T-cell (primary cell): ENCODE measurements at regions not wholly inside any gene's neighbourhood (a gene's known extent, or its start where the extent isn't known, plus 50 kb on each side); places are given as distances from the start of the nearest gene placed in this dataset.

Experiments
- ATAC-seq, 4 experiments: fragments of 200-7000 bp in 3 of 4; fragments of 150-1000 bp in 1 of 4; cut with Tn5 transposase; replicated peaks in 1 of 4; 1 replicate in 3 of 4; 2 replicates in 1 of 4; pipeline ENCODE4 v1.10.0; 2021; ENCODE audit warnings: moderate library complexity in 3 of 4, mild to moderate bottlenecking in 2 of 4, moderate number of reproducible peaks in 1 of 4
- CTCF ChIA-PET, 2 donors: fragments of 300-600 bp; sonication (Branson Sonifier 250); formaldehyde crosslinking; loops; one replicate each; lab custom pipeline; 2022; ENCODE audit warnings: antibody characterized with exemption in 2 of 2; lab: Charles Lee
- POLR2A ChIA-PET, 2 donors: fragments of 300-600 bp; sonication (Branson Sonifier 250); formaldehyde crosslinking; loops; one replicate each; lab custom pipeline; 2022; ENCODE audit warnings: antibody characterized with exemption in 2 of 2; lab: Charles Lee
- DNase-seq, 35 experiments: peaks; one replicate each; pipeline versions ENCODE4 v3.0.0 to v3.0.0-alpha.2; 2013 to 2023
- H3K27ac ChIP-seq: one replicate; pipeline ENCODE4 v1.5.1; 2013; ENCODE audit warnings: low read length
- H3K27me3 ChIP-seq, 2 experiments: replicated peaks in 1 of 2; 1 replicate in 1 of 2; 2 replicates in 1 of 2; pipeline versions ENCODE4 v1.6.1 to v1.7.0; 2013; ENCODE audit warnings: low read length in 1 of 2, mixed read lengths in 1 of 2; ENCODE audit not compliant: control insufficient read depth in 2 of 2, insufficient read depth in 2 of 2; ENCODE audit errors: extremely low read depth in 1 of 2
- H3K36me3 ChIP-seq, 2 donors: 1 replicate in 1 of 2; 2 replicates in 1 of 2; pipeline versions ENCODE4 v1.6.1 to v1.7.0; 2013; ENCODE audit warnings: low read length in 1 of 2; ENCODE audit not compliant: control insufficient read depth in 2 of 2, insufficient read depth in 1 of 2; ENCODE audit errors: extremely low read depth in 1 of 2
- H3K4me1 ChIP-seq, 2 experiments: 1 replicate in 1 of 2; 2 replicates in 1 of 2; pipeline versions ENCODE4 v1.6.1 to v1.7.0; 2013; ENCODE audit warnings: low read length in 2 of 2, mixed read lengths in 1 of 2; ENCODE audit not compliant: insufficient read depth in 2 of 2, control insufficient read depth in 1 of 2; ENCODE audit errors: extremely low read depth in 1 of 2
- H3K4me3 ChIP-seq, 2 donors: 1 replicate in 1 of 2; 2 replicates in 1 of 2; pipeline versions ENCODE4 v1.5.1 to v1.7.0; 2013; ENCODE audit warnings: mild to moderate bottlenecking in 2 of 2, low read length in 1 of 2, moderate library complexity in 1 of 2; ENCODE audit not compliant: control insufficient read depth in 1 of 2; ENCODE audit errors: extremely low read depth in 1 of 2
- H3K9me3 ChIP-seq: 2 replicates; pipeline ENCODE4 v1.7.0; 2013
- H3K27ac Mint-ChIP-seq, 2 donors: one replicate each; pipeline ENCODE4 v1.8.0; 2020 to 2021; ENCODE audit warnings: mild to moderate bottlenecking in 2 of 2, mixed read lengths in 2 of 2
- H3K27me3 Mint-ChIP-seq, 2 donors: one replicate each; pipeline ENCODE4 v1.8.0; 2021 to 2022; ENCODE audit warnings: mixed read lengths in 2 of 2
- H3K36me3 Mint-ChIP-seq: one replicate; pipeline ENCODE4 v1.8.0; 2021; ENCODE audit warnings: mixed read lengths
- H3K4me1 Mint-ChIP-seq, 3 donors: one replicate each; pipeline ENCODE4 v1.8.0; 2020 to 2022; ENCODE audit warnings: mixed read lengths in 3 of 3, mild to moderate bottlenecking in 1 of 3
- H3K4me3 Mint-ChIP-seq, 3 donors: one replicate each; pipeline ENCODE4 v1.8.0; 2020 to 2022; ENCODE audit warnings: mild to moderate bottlenecking in 3 of 3, mixed read lengths in 3 of 3, moderate library complexity in 3 of 3
- H3K9me3 Mint-ChIP-seq, 3 donors: one replicate each; pipeline ENCODE4 v1.8.0; 2020 to 2022; ENCODE audit warnings: mixed read lengths in 3 of 3
- WGBS: methylation state at CpG from one replicate; pipeline ENCODE4 v1.1.5; 2013; ENCODE audit warnings: missing lambda C conversion rate; ENCODE audit not compliant: insufficient coverage; 5-methylcytosine and 5-hydroxymethylcytosine counted together

DNA sequence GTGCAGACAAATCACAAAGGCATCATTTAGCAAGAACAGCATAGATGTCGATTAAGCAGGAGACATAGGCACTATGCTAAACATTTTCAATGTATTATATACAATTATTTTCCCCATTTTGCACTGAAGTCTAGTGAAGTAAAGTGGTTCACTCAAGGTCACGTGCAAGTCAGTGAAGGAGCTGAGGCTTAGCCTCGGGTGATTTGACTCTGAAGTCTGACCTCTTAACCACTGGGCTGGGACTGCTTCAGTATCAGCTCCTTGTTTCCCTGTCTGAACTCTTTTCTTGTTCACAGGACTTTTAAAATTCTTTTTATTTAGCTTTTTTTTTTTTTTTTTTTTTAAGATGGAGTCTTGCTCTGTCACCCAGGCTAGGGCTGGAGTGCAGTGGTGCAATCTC lies 262.7 kb downstream of the DRD1 start:
- no peak overlapping the region for H3K4me3 Mint-ChIP-seq
- Histone ChIP-seq H3K4me1 (no peaks in the 10 kb centered on the region), H3K27me3 (no peaks in the 10 kb centered on the region), H3K9me3 (no peaks in the 10 kb centered on the region), H3K36me3 (no peaks in the 10 kb centered on the region), H3K27ac (no peak overlapping the region), H3K4me3 (no peak overlapping the region)
- peaks cover 2 to 29% of the 10 kb centered on the region in 2 donors for H3K27me3 Mint-ChIP-seq
- H3K36me3 Mint-ChIP-seq, result no peaks in the 10 kb centered on the region
- ChIA-PET CTCF (no interaction called here), POLR2A (interaction anchor here in 1 of 2 donors (0.6 kb wide), 1 partner anchor 151 kb away, joined by 4 read pairs; no protein-coding TSS in a partner anchor)
- ATAC-seq (no peak), DNase-seq (no peak)
- no CpG with 5 or more reads among the region's 3 CpGs for WGBS
- H3K4me1 Mint-ChIP-seq, result no peaks in the 10 kb centered on the region
- no peaks in the 10 kb centered on the region for H3K9me3 Mint-ChIP-seq
- H3K27ac Mint-ChIP-seq, result no peak overlapping the region

DNA sequence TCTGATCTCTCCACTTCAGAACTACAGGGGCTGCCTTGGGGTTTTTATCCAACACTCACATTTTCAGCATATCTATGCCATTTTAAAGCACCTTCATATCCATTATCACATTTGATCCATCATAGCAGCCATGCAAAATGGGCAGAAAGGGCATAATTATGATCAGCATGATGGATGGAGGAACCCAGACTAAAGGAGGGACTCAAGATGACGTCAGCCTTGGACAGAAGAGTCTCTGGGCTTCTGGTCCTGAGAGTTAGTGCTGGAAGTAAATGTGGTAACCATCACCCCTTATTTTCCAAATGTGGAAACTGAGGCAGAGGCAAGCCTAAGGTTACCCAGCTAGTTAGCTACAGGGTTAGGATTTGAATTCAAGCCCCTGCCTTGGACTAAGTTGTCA lies 273.1 kb downstream of the DRD1 start:
- DNase-seq, result no peak
- Mint-ChIP-seq H3K4me1 (no peaks in the 10 kb centered on the region), H3K4me3 (no peak overlapping the region), H3K36me3 (no peaks in the 10 kb centered on the region), H3K27ac (no peak overlapping the region), H3K9me3 (no peaks in the 10 kb centered on the region), H3K27me3 (peaks cover 5 to 8% of the 10 kb centered on the region in 2 donors)
- Histone ChIP-seq H3K36me3 (no peaks in the 10 kb centered on the region), H3K9me3 (no peaks in the 10 kb centered on the region), H3K27me3 (peaks cover 0 to 3% of the 10 kb centered on the region in 2 experiments), H3K4me3 (no peak overlapping the region), H3K27ac (no peak overlapping the region), H3K4me1 (no peaks in the 10 kb centered on the region)
- CTCF ChIA-PET, result no interaction called here
- ATAC-seq, result no peak
- WGBS, result 20% methylated on average over 1 of the region's 1 CpG
- POLR2A ChIA-PET, result no interaction called here

DNA sequence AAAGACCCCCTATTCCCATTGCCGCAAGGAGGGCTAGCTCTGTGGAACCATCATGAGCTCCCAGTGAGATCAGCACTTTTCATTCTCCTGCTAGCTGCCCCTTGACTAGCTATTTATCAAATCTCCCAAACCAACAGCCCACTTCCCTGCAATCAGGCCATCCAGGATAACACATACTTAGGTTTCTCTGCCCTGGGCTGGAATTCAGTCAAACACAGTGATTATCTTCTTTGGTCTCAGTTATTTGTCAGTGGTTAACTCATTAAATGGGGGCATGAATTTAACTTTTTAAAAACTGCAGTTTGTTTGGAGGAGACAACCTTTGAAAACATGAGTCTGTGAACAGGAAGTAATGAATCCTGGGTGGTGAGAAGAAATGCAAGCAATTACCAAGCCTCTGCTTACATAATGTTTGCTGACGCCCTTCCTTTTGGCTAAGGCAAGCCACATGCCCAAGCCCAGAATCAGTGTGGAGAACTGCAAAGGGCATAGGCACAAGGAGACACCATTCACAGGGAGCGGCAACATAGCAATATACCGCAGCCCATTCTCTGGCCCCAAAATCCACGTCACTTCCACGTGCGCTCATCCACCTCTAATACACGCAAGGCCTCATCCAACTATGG lies 275.0 kb downstream of the DRD1 start:
- CTCF ChIA-PET, result no interaction called here
- H3K27ac Mint-ChIP-seq, result no peak overlapping the region
- 77% methylated on average over 8 of the region's 8 CpGs for WGBS

DNA sequence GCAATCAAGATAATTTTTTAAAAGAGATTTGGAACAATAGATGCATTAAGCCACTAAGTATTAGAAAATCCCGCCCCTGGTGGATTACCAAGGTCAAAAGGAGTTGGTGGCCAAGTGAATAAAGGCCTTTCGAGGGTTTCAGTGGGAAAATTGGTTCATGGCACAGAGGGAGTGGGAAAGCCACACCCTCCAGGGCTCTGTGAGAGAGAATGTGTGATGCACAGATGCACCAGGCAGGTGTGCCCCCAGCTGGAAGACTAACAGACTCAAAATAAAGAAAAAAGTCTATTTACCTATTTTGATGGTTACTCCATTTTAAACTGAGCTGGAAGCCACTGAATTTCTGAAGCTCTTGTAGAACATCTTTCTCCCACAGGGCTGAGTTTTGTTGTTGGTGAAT lies 278.0 kb downstream of the DRD1 start:
- ChIA-PET CTCF (no interaction called here), POLR2A (no interaction called here)
- H3K27ac Mint-ChIP-seq, result no peak overlapping the region
- H3K9me3 Mint-ChIP-seq, result peaks cover 0 to 1% (median 0%) of the 10 kb centered on the region in 3 donors
- H3K27me3 Mint-ChIP-seq, result peaks cover 2 to 21% of the 10 kb centered on the region in 2 donors
- H3K27ac ChIP-seq, result no peak overlapping the region
- no CpG with 5 or more reads among the region's 2 CpGs for WGBS
- no peak overlapping the region for H3K4me3 Mint-ChIP-seq
- no peaks in the 10 kb centered on the region for H3K36me3 Mint-ChIP-seq
- no peaks in the 10 kb centered on the region for H3K4me1 Mint-ChIP-seq
- ATAC-seq (no peak), DNase-seq (no peak)
- no peak overlapping the region for H3K4me3 ChIP-seq
- H3K27me3 ChIP-seq, result peaks cover 0 to 10% of the 10 kb centered on the region in 2 experiments
- no peaks in the 10 kb centered on the region for H3K36me3 ChIP-seq
- H3K4me1 ChIP-seq, result no peaks in the 10 kb centered on the region
- H3K9me3 ChIP-seq, result no peaks in the 10 kb centered on the region

More for the DNA sequence above, 275.0 kb downstream of the DRD1 start:
- H3K36me3 ChIP-seq, result no peaks in the 10 kb centered on the region
- DNase-seq, result no peak
- peaks cover 2 to 8% of the 10 kb centered on the region in 2 donors for H3K27me3 Mint-ChIP-seq
- POLR2A ChIA-PET, result no interaction called here
- no peaks in the 10 kb centered on the region for H3K4me1 Mint-ChIP-seq
- no peak overlapping the region for H3K4me3 ChIP-seq
- no peaks in the 10 kb centered on the region for H3K9me3 Mint-ChIP-seq
- no peak overlapping the region for H3K27ac ChIP-seq
- no peak overlapping the region for H3K4me3 Mint-ChIP-seq
- no peaks in the 10 kb centered on the region for H3K27me3 ChIP-seq
- no peaks in the 10 kb centered on the region for H3K4me1 ChIP-seq
- no peaks in the 10 kb centered on the region for H3K9me3 ChIP-seq
- H3K36me3 Mint-ChIP-seq, result no peaks in the 10 kb centered on the region
- ATAC-seq, result no peak

DNA sequence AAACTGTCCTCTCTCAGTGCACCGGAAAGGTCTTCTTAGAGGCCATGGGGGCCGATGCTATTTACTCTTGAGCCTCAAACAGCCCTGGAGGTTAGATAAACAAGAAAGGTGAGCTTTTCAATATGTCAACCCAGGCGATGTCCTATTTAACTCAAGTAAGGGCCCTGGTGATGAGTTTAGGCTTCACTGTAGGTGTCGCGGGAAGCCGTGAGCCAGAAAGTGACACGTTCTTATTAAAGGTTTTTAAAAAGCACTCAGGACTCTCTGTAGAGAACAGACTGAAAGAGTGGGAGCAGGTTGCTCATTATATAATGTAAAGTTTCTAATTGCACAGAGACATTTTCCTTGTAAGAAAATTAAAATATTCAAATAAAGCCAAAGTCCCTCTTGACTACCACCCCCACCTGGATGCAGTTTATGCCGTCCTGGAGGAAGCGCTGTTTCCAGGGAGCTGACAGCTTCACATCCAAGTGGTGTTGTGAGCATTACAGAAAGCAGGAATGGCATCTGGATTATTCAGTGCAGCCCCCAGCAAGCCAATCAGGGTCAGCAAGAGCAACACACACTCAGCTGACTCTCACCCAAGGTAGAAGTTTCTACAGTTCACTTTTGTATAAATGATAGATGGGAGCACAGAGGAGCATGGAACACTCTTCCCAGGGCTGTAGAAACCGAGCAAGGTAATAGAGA lies 280.3 kb downstream of the DRD1 start:
- DNase-seq (no peak), ATAC-seq (no peak)
- Histone ChIP-seq H3K9me3 (no peaks in the 10 kb centered on the region), H3K4me1 (no peaks in the 10 kb centered on the region), H3K4me3 (no peak overlapping the region), H3K27me3 (peaks cover 0 to 13% of the 10 kb centered on the region in 2 experiments), H3K27ac (no peak overlapping the region), H3K36me3 (no peaks in the 10 kb centered on the region)
- 94% methylated on average over 6 of the region's 10 CpGs for WGBS
- ChIA-PET CTCF (no interaction called here), POLR2A (no interaction called here)
- Mint-ChIP-seq H3K36me3 (no peaks in the 10 kb centered on the region), H3K27ac (no peak overlapping the region), H3K4me1 (no peaks in the 10 kb centered on the region), H3K9me3 (peaks cover 0 to 5% (median 0%) of the 10 kb centered on the region in 3 donors), H3K27me3 (peaks cover 2 to 24% of the 10 kb centered on the region in 2 donors), H3K4me3 (no peak overlapping the region)

DNA sequence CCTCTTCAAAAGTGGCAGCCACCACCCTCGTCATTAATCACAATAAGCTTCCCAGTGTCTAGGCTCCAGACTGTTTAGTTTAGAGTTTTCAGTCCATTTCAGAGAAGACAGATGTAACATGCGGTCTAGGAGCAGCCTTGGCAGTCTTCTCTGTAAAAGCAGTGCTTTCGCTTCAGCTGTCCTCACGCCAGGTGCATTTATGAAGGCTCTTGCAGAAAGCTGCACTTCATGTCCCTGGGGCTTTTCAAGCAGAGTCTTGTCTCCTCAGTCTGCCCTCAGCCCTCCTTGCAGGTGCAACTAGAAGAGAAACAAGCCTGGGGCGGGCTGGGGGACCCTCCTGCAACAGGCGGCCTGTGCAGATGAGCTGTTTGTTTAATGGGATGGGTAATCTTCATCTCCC lies 281.9 kb downstream of the DRD1 start:
- 100% methylated on average over 3 of the region's 6 CpGs for WGBS

More for the DNA sequence above, 281.9 kb downstream of the DRD1 start:
- H3K27ac Mint-ChIP-seq, result no peak overlapping the region
- H3K36me3 ChIP-seq, result no peaks in the 10 kb centered on the region
- DNase-seq (no peak), ATAC-seq (no peak)
- no peak overlapping the region for H3K4me3 Mint-ChIP-seq
- H3K27me3 Mint-ChIP-seq, result peaks cover 2 to 22% of the 10 kb centered on the region in 2 donors
- CTCF ChIA-PET, result no interaction called here
- no peaks in the 10 kb centered on the region for H3K9me3 ChIP-seq
- no peak overlapping the region for H3K4me3 ChIP-seq
- no peak overlapping the region for H3K27ac ChIP-seq
- H3K4me1 Mint-ChIP-seq, result no peaks in the 10 kb centered on the region
- H3K4me1 ChIP-seq, result no peaks in the 10 kb centered on the region
- H3K9me3 Mint-ChIP-seq, result peaks cover 0 to 5% (median 0%) of the 10 kb centered on the region in 3 donors
- POLR2A ChIA-PET, result no interaction called here
- H3K36me3 Mint-ChIP-seq, result no peaks in the 10 kb centered on the region
- H3K27me3 ChIP-seq, result peaks cover 0 to 13% of the 10 kb centered on the region in 2 experiments
